Stimulated activated CD4-positive, alpha-beta T cell treated with anti-CD3 and anti-CD28 coated beads, Interleukin-4, amount 100 ng/mL, for 1 hour (primary cell): ENCODE measurements at regions not wholly inside any gene's neighbourhood (a gene's known extent, or its start where the extent isn't known, plus 50 kb on each side); places are given as distances from the start of the nearest gene placed in this dataset.

Experiments used
- DNase-seq: peaks from one replicate; pipeline ENCODE4 v3.0.0-alpha.2; 2020

DNA sequence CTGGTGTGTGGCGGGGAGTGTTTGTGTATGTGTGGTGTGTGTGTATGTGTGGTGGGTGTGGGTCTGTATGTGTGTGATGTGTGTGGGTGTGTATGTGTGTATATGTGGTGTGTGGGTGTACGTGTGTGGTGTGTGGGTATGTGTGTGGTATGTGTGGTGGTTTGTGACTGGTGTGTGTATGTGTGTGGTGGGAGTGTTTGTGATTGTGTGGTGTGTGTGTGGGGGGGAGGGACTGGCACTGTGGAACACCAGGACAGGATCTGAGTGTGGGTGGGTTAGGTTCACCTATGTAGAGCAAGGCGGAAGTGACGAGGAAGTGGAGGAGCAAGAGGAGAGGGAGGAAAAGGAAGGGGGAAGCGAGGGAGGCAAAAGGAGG, 510.8 kb downstream of the SHQ1 start:
- DNase-seq, result no peak

DNA sequence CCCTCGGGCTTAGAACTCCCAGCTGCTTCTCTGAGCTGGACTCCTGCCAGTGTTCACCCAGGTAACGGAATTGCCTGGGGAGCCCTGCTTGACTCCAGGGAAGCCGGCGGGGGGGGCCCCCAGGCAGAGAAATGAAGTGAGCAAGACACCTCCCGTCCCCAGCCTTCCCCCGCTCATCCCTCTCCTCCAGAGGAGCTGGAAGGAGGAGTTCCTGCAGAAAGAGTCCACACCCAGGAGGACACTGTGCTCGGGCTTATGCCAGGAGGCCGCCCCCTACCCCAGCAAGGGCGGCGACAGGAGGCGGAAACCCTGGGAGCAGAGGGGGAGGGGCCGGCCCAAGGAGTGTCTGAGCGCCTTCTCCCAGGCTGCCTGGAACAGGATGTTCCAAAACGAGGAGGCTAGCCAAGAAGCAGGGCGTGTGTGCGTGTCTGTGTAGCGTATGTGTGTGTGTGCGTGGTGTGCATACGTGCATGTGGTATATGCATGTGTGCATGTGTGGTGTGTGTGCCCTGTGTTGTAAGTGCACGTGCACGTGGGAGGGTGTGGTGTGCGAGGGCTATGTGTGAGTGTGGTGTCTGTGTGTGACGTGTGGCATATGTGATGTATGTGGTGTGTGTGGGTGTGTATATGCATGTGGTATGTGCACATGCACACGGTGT, 511.3 kb downstream of the SHQ1 start:
- no peak for DNase-seq

DNA sequence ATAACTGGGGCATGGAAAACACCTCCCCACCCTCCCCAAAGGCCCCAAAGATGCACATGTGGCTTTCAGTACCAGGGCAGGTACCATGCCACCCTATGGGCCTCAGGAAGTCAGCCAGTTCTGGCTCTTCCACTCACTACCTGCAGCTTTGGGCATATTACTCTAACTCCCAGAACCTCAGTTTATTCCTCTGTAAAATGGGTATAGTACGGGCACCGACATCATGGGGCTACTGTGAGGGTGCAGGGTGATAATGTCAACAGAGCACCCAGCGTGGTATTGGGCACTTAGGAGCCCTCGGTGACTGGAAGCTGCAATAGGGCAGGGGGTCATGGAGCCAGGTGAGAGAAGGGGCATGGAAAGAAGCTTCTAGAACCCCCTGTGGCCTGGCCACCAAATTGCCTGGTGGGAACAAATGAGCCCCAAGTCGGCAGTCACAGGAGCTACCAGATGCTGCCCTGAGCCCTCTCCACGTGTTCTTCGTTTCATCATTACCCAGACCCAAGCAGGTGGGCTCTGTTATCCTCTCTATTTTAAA, 512.1 kb downstream of the SHQ1 start:
- no peak for DNase-seq

DNA sequence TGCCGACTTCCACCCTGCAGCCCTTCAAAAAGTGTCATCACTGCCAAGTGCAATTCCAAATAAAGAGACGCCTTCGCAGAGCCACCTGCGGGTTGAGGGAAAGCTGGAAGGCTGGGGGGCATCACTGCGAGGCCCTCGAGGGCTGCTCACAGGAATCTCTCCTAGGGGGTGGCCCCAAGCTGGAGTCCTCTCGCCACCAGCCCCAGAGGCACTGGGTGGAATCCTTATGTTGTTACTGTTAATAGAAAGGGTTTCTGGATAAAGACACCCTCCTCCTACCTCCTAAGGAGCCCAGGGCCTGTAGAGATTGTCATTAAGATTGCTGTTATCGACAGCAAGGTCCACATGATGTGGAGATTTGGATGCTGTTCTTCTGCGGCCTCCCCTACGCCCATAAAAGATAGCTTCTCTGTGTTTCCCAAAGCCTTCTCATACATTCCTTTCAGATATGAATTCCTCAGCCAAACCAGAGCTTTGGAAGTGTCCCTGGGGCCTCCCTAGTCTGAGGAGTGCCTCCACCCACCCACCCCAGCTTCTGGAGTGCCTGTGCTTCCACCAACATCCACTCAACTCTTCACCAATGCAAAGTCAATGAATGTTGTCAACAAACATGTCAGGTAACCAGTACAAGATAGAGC, 512.7 kb downstream of the SHQ1 start:
- DNase-seq, result no peak

DNA sequence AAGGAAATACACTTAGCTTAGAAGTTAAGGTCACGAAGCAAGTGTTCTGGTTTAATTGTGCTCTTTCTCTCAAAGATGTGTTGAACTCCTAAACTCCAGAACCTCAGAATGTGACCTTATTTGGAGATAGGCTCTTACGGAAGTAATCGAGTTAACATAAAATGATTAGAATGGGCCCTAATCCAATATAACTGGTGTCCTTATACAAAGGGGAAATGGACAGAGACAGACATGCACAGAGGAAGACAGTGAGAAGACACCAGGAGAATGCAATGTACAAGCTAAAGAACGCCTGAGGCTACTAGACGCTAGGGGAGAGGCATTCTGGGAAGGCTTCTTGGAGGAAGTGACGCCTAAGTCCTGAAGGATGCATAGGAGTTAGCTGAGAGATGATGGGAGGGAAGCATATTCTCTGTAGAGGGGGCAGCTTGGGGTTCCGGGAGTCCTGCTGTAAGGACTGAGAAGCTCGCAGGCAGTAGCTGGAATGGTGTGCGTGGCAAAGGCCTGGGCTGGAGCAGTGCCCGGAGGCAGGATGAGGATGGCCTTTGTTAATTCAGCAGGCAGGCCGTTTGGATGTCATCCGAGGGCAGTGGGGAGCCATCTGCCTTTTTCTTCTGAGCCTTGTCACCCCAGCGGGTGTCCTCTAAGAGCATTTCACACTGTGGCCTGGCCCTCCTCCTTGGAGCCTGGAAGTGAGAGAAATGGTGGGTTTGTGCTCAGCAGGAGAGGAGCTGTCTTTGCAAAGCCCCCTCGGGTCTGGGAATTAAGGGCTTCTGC, 513.4 kb downstream of the SHQ1 start:
- DNase-seq, result no peak

DNA sequence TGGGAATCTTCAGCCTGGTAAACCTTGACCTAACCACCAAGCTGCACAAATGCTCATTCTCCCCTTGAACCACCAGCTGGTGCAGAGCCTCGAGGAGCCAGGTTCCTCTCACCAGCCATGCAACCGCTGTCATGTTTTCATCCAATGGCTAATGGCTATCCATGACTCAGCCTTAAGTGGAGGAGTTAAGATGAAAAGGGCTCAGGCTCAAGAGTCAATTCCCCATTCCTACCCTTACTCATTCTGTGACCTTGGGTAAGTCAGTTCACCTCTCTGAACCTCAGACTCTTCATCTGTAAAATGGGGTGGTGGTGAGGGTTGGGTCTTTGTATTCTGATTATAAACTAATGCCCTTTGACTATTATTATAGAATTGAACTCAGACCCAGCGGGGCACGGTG, 515.6 kb downstream of the SHQ1 start:
- DNase-seq, result no peak

DNA sequence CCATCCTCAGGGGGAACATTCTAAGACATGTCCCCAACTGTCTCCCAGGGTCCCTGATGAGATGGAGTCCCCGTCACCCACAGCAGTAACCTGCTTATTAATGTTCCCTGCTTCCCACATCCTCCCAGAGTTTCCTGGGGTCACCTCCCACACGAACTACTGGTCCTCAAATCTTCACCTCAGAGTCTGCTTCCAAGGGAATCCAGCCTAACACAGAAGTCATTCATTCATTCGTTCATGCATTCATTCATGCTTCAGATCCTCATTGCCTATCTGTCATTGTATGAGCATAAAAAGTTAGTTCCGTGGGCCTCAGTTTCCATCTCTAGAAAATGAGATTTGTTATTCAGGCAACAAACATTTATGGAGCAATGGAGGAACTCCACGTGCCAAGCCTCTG, 516.2 kb downstream of the SHQ1 start:
- DNase-seq, result no peak

DNA sequence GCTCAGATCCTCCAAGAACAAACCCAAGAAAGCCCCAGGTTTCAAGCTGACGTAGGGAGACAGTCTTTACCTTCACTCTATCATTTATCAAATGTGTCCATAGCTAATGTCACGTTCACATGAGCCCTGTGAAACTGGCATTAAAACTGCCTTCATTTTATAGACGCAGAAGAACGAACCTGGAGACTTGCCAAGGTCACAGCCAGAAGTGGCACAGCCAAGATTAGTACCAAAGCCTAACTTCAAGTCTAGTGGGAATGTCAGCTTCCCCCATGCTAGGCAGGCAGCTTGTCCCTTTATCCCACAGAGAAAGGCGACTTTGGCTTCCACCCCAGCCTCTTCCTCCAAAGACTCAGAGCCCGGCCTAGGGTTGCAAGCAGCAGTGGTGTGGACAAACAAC, 517.2 kb downstream of the SHQ1 start:
- DNase-seq, result no peak

DNA sequence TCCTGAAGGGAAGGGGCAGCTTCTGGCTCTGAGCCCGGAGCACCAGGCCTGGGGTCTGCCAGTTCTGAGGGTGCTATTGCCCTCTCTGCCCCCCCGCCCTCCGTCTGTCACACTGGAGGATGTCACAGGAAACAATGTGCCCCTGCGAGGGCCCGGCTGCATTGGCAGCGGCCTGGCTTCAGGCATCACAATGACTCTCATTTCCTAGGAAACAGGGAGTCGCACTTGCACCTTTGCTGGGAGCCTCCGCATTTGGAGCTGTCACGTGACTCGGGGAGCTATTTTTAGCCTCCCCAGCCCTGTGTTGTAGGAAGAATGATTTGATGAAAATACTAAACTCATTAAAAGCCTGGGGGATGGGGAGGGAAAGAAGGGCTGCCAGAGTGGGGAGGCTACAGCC, 518.9 kb downstream of the SHQ1 start:
- DNase-seq, result no peak

DNA sequence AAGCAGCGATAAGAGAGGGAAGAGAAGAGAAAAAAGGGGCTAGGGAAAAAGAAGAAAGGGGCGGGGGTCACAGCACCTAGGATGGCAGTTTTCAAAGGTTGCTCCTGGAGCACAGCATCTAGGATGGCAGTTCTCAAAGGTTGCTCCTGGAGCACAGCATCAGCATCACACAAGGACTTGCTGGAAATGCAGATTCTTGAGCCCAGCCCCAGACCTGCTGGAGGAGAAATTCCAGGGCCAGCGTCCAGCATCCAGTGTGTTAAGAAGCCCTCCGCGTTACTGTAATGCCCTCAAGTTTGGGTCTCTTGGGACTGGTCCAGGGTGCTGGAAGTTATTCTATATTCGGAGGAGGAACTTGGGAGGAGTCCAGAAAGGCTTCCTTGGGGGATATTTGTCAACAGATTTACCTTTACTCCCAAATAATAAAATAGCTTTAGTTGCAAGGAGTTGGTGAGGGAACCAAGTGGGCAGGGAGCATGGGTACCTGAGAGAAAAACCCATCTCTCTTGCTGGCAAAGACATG, 519.4 kb downstream of the SHQ1 start:
- no peak for DNase-seq

DNA sequence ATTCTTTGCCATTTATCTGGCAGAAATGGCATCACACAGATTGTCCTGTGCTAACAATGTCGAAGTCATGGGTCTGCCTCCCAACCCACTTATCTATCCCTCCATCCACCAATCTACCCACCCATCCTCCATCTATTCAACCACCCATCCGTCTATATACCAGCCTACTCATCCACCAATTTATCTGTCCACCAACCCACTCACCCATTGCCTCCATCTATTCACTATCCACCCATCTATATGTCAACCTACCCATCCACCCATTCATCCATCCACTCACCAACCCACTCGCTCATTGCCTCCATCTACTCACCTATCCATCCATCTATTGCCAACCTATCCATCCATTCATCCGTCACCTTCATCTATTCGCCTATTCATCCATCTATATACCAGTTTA, 521.2 kb downstream of the SHQ1 start:
- no peak for DNase-seq

DNA sequence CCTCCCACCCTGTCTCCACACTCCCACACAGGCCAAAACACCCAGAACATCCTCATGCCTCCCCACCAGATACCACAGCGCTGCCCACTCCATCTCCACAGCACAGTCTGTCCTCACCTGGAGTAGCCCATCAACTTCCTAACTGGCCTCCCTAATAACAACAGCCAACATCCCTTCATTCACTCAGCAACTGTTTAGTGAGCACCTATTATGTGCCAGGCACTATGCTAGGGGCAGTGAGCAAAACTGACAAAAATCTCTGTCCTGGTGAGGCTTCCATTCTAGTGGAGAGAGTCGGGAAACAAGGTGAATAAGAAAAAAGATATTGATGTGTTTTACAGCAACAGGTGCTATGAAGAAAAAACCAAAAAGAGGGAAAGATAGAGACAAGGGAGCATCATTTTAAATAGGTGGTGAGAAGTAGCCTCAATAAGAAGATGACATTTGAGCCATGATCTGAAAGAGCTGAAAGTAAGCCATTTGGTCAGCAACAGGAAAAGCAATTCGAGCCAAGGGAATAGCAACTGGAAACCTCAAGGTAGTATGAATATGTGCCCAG, 523.9 kb downstream of the SHQ1 start:
- no peak for DNase-seq

DNA sequence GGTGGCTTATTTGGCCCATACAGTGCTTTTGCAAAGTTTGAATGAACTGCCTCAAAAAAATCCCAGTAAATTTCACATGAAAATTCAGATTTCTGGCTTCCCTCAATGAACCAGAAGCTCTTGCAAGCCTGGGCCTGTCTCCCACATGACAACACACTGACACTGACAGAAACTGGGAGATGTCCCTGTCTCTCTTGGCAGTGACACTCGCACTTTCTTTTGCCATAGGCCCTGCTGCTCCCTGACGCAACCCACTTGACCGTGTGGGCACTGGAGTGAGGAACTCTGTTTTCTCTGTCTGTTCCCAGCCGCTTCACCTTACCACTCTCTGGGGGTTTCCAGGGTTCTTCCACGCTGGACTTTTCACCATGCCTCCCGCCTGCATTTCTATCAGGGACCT, 524.5 kb downstream of the SHQ1 start:
- DNase-seq, result no peak

DNA sequence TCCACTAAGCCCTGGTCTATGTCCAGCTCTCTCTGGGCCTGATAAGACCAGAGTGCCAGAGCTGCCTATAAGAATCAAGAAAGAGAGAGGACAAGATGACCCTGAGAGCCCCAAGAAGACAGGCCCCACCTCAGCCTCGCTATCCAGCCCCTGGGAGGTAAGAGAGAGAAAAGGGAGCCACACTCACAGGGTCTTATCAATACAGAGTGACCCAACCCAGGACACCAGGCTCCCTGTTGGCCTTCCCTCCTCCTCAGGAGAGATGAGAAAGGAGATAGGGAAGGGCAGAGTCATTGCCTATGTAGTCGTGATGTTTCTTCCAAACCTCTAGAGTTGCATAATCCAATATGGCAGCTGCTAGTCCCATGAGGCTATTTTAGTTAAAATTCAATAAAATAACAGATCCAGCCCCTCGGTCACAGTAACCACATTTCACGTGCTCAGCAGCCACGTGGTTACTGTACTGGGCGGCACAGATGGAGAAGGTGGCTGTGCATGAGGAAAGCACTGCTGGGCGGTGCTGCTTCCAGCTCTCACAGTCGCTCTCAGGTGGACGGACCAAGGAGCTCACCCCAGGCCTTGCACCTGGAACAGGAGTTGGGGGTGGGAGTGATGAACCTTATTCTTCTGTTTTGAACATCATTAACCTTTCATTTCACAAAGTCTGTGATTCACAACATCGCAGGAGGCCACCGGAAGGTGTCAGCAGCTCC, 525.8 kb downstream of the SHQ1 start:
- DNase-seq, result no peak

DNA sequence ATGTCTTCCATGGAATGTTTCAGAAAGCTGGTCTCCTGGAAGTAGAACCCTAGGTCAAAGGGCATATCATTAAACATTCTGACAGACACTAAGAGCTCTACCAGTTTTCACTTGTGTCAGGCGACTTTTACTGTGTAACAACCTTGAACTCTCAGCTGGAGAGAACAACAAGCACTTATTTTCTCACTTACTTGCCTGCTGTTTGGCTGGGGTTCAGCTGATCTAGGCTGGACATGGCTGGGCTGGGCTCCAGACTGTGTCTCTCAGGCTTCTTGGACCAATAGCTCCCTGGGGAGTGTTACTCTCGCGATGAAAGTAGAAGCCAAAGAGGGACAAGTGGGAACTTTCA, 527.3 kb downstream of the SHQ1 start:
- no peak for DNase-seq

DNA sequence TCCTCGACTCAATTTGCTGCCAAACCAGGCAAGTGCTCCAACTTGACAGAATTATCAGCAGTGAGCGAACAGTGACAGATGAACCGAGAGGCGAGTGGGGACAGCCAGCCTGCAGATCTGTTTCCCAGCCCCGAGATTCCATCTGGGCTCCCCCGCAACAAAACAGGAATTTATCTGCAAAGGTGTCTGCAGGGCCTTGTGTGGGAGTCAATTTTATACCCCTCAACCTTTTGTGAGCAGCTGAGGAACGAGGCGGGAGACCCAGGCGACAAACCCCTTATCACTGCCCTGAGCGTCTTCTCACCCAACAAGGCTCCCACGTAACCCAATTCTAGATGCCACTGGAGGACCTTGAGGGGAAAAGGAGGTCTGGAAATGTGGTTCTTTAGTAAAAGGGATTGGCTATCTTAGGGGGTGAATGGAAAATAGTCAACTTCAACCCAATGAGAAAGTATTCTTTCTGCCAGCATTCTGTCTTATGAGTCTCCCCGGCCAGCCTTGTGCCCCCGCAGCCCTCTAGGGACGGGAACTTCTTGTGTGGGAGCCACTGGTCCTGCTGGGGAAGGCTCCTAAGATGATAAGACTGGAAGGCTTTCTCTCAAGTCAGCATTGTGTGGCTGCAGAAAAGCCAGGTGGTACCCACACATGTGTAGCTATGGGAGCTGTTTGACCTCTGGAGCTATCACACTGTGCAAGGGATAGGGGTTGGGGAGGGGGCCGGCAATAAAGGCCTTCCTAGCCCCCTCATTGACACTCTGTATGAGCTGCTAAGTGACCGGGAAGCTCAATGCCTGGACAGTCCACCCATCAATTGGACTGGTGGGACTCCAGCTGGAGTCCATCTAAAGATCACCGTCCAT, 527.9 kb downstream of the SHQ1 start:
- no peak for DNase-seq

DNA sequence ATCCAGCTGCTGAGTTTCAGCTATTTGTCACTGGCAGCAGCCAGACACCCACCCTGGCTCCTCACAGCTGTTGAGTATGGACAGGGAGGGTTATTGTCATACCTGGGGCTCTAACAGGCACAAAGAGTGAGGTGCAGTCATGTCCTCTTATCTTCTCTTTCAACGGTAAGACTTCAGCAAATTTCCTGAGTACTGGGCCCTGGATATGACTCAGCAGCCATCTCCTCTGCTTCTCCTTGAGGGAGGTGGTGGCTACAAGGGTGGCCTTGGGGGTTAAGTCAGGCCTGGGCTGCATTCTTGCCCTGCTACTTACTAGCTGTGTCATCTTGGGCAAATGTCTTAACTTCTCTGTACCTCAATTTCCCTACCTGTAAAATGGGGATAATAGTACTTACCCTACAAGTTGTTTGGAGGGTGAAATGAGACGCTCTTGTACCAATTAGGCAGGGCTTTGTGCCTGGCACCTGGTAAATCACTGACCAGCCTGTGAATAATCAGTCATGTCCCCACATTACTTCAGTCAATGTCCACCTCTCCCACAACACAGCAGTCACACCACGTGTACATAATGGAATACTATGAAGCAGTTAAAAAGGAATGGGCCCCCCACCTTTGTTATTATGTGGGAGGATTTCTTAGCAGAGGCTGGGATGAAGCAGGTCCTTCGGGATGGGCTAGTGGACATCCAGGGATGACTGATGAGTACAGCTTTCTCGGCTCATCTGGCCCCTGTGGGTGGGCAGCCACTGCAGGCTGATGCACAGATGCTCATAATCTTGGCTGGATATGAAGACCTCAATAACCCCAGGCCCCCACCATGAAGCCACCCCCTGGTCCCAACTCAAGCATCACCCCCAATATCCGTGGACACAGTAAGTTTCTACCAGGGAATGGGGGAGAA, 528.8 kb downstream of the SHQ1 start:
- DNase-seq, result no peak

DNA sequence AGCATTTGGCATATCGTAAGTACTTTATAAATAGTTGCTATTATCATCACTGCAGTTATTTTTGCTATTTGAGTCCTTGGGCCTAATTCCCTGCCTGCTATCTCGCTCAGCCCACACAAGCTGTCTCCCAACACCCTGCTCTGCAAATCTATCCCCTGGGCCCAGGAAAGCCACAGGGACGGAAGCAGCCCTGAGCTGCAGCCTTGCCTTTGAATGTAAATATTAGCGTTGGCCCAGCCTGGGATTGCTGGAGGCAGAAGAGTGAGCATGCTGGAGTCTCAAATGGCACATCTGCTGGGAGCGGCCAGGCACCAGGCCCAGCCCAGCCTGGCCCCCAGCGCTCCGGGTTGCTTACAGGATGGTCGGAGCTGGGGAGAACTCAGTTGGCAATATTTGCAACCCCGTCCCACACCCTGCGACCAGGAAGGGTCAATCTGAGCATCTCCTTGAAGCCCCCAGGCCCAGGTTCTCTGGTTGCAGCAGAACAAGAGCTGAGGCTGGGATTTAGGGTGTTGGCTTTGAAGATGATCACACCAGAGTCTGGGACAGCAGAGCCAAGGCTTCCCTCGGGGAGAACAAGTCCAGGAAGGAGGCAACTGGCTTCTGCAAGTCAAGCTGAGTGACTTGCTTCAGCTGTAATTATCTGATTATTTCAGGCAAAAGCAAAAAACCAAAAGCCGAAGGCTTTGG, 529.6 kb downstream of the SHQ1 start:
- DNase-seq, result no peak

DNA sequence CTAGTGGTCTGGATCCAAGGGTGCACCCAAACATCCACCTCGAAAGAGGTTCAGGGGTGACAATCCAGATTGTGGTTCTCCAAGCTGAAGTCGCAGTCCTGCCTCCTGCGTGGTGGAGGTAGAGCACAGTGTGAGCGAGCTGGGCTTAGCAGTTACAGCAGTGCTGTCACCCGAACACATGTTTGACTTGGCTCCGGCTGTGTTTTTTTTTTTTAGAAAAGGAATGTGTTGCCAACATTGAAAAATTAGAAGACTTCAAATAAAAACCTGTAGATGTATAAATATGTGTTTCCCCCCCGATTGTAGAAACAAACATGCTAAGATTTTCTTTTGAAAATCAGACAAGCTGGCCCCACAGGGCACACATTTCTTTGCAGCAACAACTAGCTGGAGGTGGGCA, 530.8 kb downstream of the SHQ1 start:
- no peak for DNase-seq
